IMR-90 (cell line): ENCODE measurements at regions not wholly inside any gene's neighbourhood (a gene's known extent, or its start where the extent isn't known, plus 50 kb on each side); places are given as distances from the start of the nearest gene placed in this dataset.

ENCODE experiments used
- ATAC-seq: fragments of 200-7000 bp; cut with Tn5 transposase; 2 replicates; pipeline ENCODE4 v1.9.1; 2020; ENCODE audit warnings: low read depth, mild to moderate bottlenecking, moderate library complexity
- BruUV-seq: library from RNA; stranded (reverse); fragments of 400-500 nt; replicated peaks from 2 replicates; lab custom pipeline; 2021; lab: Mats Ljungman, UMichigan
- CTCF ChIA-PET: fragments of 300-600 bp; formaldehyde crosslinking; extraction: SDS; loops from one replicate; lab custom pipeline; 2021; ENCODE audit warnings: antibody characterized with exemption; lab: Yijun Ruan, JAX
- POLR2A ChIA-PET: fragments of 300-600 bp; sonication (Branson Sonifier 250); formaldehyde crosslinking; loops from one replicate; lab custom pipeline; 2022; ENCODE audit warnings: antibody characterized with exemption; ENCODE audit not compliant: unreplicated experiment; lab: Charles Lee
- DNase-seq: peaks from one replicate; pipeline ENCODE4 v3.0.0; 2013
- H2AFZ ChIP-seq: replicated peaks from 2 replicates; pipeline ENCODE3; 2013; ENCODE audit warnings: low read length, mild to moderate bottlenecking; ENCODE audit not compliant: poor library complexity
- H2AK5ac ChIP-seq: 2 replicates; pipeline ENCODE4 v1.6.1; 2013; ENCODE audit warnings: low read depth, low read length, inconsistent platforms
- H2AK9ac ChIP-seq: replicated peaks from 2 replicates; pipeline ENCODE3; 2013; ENCODE audit warnings: mild to moderate bottlenecking, low read depth, low read length, moderate library complexity; ENCODE audit not compliant: poor library complexity
- H2BK120ac ChIP-seq: 2 replicates; pipeline ENCODE4 v1.6.1; 2013; ENCODE audit warnings: low read depth, low read length, inconsistent platforms
- H2BK15ac ChIP-seq: 3 replicates; pipeline ENCODE4 v1.6.1; 2013; ENCODE audit warnings: low read depth, low read length, inconsistent platforms
- H2BK20ac ChIP-seq: 2 replicates; pipeline ENCODE4 v1.6.1; 2013; ENCODE audit warnings: low read depth, mild to moderate bottlenecking, inconsistent platforms, low read length, moderate library complexity
- H2BK5ac ChIP-seq: 2 replicates; pipeline ENCODE4 v1.6.1; 2013; ENCODE audit warnings: mild to moderate bottlenecking, low read depth, low read length, inconsistent platforms; ENCODE audit not compliant: poor library complexity, severe bottlenecking
- H3K14ac ChIP-seq: replicated peaks from 2 replicates; pipeline ENCODE4 v1.6.1; 2013; ENCODE audit warnings: low read depth, low read length, inconsistent platforms
- H3K18ac ChIP-seq: 2 replicates; pipeline ENCODE4 v1.6.1; 2013; ENCODE audit warnings: low read depth, low read length, control low read depth
- H3K23ac ChIP-seq: 2 replicates; pipeline ENCODE4 v1.6.1; 2013; ENCODE audit warnings: low read depth, low read length, inconsistent platforms
- H3K27ac ChIP-seq: 2 replicates; pipeline ENCODE4 v1.5.1; 2013; ENCODE audit warnings: mild to moderate bottlenecking, control low read depth, low read length; ENCODE audit not compliant: insufficient read depth
- H3K27me3 ChIP-seq: 2 replicates; pipeline ENCODE4 v1.6.1; 2013; ENCODE audit warnings: low read length; ENCODE audit not compliant: control insufficient read depth, insufficient read depth
- H3K36me3 ChIP-seq: 2 replicates; pipeline ENCODE4 v1.6.1; 2013; ENCODE audit warnings: low read length, mixed read lengths; ENCODE audit not compliant: control insufficient read depth, insufficient read depth
- H3K4ac ChIP-seq: 2 replicates; pipeline ENCODE4 v1.6.1; 2013; ENCODE audit warnings: low read depth, low read length, inconsistent platforms
- H3K4me1 ChIP-seq: 2 replicates; pipeline ENCODE4 v1.6.1; 2013; ENCODE audit warnings: low read length, mixed read lengths; ENCODE audit not compliant: control insufficient read depth, insufficient read depth
- H3K4me2 ChIP-seq: 2 replicates; pipeline ENCODE4 v1.6.1; 2013; ENCODE audit warnings: low read depth, mild to moderate bottlenecking, control low read depth, low read length, moderate library complexity
- H3K4me3 ChIP-seq: 2 replicates; pipeline ENCODE4 v1.5.1; 2013; ENCODE audit warnings: low read depth, mild to moderate bottlenecking, control low read depth, low read length, moderate library complexity; ENCODE audit not compliant: insufficient read depth
- H3K56ac ChIP-seq: 2 replicates; pipeline ENCODE4 v1.6.1; 2013; ENCODE audit warnings: low read length, inconsistent platforms; ENCODE audit not compliant: insufficient read depth; ENCODE audit errors: extremely low read depth
- H3K79me1 ChIP-seq, 2 experiments: 2 replicates each; pipeline ENCODE4 v1.6.1; 2013; ENCODE audit warnings: low read length in 2 of 2, inconsistent platforms in 1 of 2, low read depth in 1 of 2
- H3K9ac ChIP-seq: 2 replicates; pipeline ENCODE4 v1.6.1; 2013; ENCODE audit warnings: low read depth, low read length, control low read depth
- H3K9me1 ChIP-seq: 2 replicates; pipeline ENCODE4 v1.6.1; 2013; ENCODE audit warnings: low read length, inconsistent platforms; ENCODE audit not compliant: insufficient read depth
- H3K9me3 ChIP-seq: 2 replicates; pipeline ENCODE4 v1.6.1; 2013; ENCODE audit warnings: low read length; ENCODE audit not compliant: control insufficient read depth, insufficient read depth
- H4K20me1 ChIP-seq: 2 replicates; pipeline ENCODE4 v1.6.1; 2013; ENCODE audit warnings: low read length, inconsistent platforms; ENCODE audit not compliant: insufficient read depth
- H4K5ac ChIP-seq: 2 replicates; pipeline ENCODE4 v1.6.1; 2013; ENCODE audit warnings: mild to moderate bottlenecking, low read depth, low read length, control low read depth
- H4K8ac ChIP-seq, 2 experiments: 2 replicates each; pipeline ENCODE4 v1.6.1; 2013; ENCODE audit warnings: low read depth in 2 of 2, low read length in 2 of 2, control low read depth in 1 of 2, inconsistent platforms in 1 of 2
- H4K91ac ChIP-seq: 2 replicates; pipeline ENCODE4 v1.6.1; 2013; ENCODE audit warnings: low read depth, low read length, inconsistent platforms; ENCODE audit not compliant: insufficient read depth
- CHD1 ChIP-seq: IDR thresholded peaks from 2 replicates; pipeline ENCODE4 v1.6.1; 2012; ENCODE audit warnings: low read depth, low read length, improper control_type of control experiment
- CTCF ChIP-seq: conservative IDR thresholded peaks from 2 replicates; pipeline ENCODE4 v1.5.1; 2012; ENCODE audit warnings: mild to moderate bottlenecking, low read depth, low read length, improper control_type of control experiment
- ELK1 ChIP-seq: fragments of 150-350 bp; IDR thresholded peaks from 2 replicates; pipeline ENCODE4 v1.6.1; 2016; ENCODE audit warnings: low read depth, mild to moderate bottlenecking, low read length, moderate library complexity, borderline replicate concordance
- MXI1 ChIP-seq: IDR thresholded peaks from 2 replicates; pipeline ENCODE4 v1.6.1; 2012; ENCODE audit warnings: low read depth, mild to moderate bottlenecking, low read length, moderate library complexity, borderline replicate concordance
- POLR2A ChIP-seq: IDR thresholded peaks from 2 replicates; pipeline ENCODE4 v1.6.1; 2012; ENCODE audit warnings: mild to moderate bottlenecking, low read depth, low read length
- RAD21 ChIP-seq: IDR thresholded peaks from 2 replicates; pipeline ENCODE4 v1.6.1; 2012; ENCODE audit warnings: low read length, improper control_type of control experiment
- RCOR1 ChIP-seq: IDR thresholded peaks from 2 replicates; pipeline ENCODE4 v1.6.1; 2012; ENCODE audit warnings: mild to moderate bottlenecking, low read length, improper control_type of control experiment; ENCODE audit not compliant: insufficient replicate concordance
- RFX5 ChIP-seq: IDR thresholded peaks from 2 replicates; pipeline ENCODE4 v1.8.0; 2012; ENCODE audit warnings: low read depth, mild to moderate bottlenecking, low read length, moderate library complexity
- WGBS, 2 experiments: methylation state at CpG; one replicate each; pipeline versions ENCODE4 v1.1.5 to v1.1.7; 2013; ENCODE audit warnings: missing lambda C conversion rate in 2 of 2; ENCODE audit not compliant: insufficient read length in 1 of 2; ENCODE audit errors: extremely low coverage in 2 of 2; 5-methylcytosine and 5-hydroxymethylcytosine counted together
- dilution Hi-C: fragments of 300-500 bp; cut with HindIII; formaldehyde crosslinking; loops from one replicate; pipeline ENCODE4 v1.14.3; 2018; ENCODE audit warnings: low sequenced_read_pairs; ENCODE audit not compliant: unreplicated experiment
- in situ Hi-C: fragments of 300-500 bp; cut with MboI; formaldehyde crosslinking; loops from 3 replicates; pipeline ENCODE4 v1.14.3; 2019; ENCODE audit warnings: low sequenced_read_pairs, inconsistent platforms, mixed read lengths
- intact Hi-C: fragments of 100-400 bp; cut with micrococcal nuclease; formaldehyde crosslinking; loops from 2 replicates; pipeline ENCODE4 v1.10.0; 2022

GRCh38 chr7:125930848-125931247 is 1001.2 kb upstream of the POT1 start:
- Histone ChIP-seq H2AK5ac (no peak overlapping the region), H2BK5ac (no peak overlapping the region), H3K27me3 (no peaks in the 10 kb centered on the region), H3K9ac (no peak overlapping the region), H2AK9ac (no peak overlapping the region), H4K5ac (no peak overlapping the region), H4K20me1 (no peaks in the 10 kb centered on the region), H3K18ac (no peak overlapping the region), H2AFZ (no peak overlapping the region), H3K79me1 (no peaks in the 10 kb centered on the region), H3K4me3 (no peak overlapping the region), H3K4me1 (no peaks in the 10 kb centered on the region), H3K4ac (no peak overlapping the region), H3K23ac (no peak overlapping the region), H3K9me3 (peaks cover 3% of the 10 kb centered on the region; the same call in 1 of the 2 replicates), H3K27ac (no peak overlapping the region), H3K36me3 (no peaks in the 10 kb centered on the region), H3K9me1 (no peaks in the 10 kb centered on the region), H2BK15ac (no peak overlapping the region), H3K14ac (no peak overlapping the region), H4K8ac (no peak overlapping the region), H2BK120ac (no peak overlapping the region), H3K4me2 (no peak overlapping the region), H4K91ac (no peak overlapping the region), H3K56ac (no peak overlapping the region), H2BK20ac (no peak overlapping the region)
- DNase-seq, result no peak
- in situ Hi-C loops, result no loop called here
- ChIA-PET POLR2A (no interaction called here), CTCF (no interaction called here)
- no CpG with 5 or more reads among the region's 1 CpG for WGBS, 2 experiments
- intact Hi-C loops, result no loop called here
- TF ChIP-seq ELK1, result no peak
- no peak for TF ChIP-seq RFX5
- no peak for TF ChIP-seq RCOR1
- no peak for TF ChIP-seq CTCF
- TF ChIP-seq POLR2A, result no peak
- TF ChIP-seq RAD21, result no peak
- TF ChIP-seq CHD1, result no peak
- no peak for TF ChIP-seq MXI1
- dilution Hi-C loops, result no loop called here
- ATAC-seq, result no peak
- BruUV-seq, result no TSS peak
